H9 (cell line): ENCODE measurements at regions not wholly inside any gene's neighbourhood (a gene's known extent, or its start where the extent isn't known, plus 50 kb on each side); places are given as distances from the start of the nearest gene placed in this dataset.

Experiments
- DNase-seq: peaks from one replicate; pipeline ENCODE4 v3.0.0-alpha.2; 2017
- H2AFZ ChIP-seq: one replicate; pipeline ENCODE4 v1.6.1; 2013; ENCODE audit warnings: mild to moderate bottlenecking, low read length, control low read depth, moderate library complexity
- H2AK5ac ChIP-seq: 2 replicates; pipeline ENCODE4 v1.6.1; 2013; ENCODE audit warnings: low read length, control low read depth, mixed read lengths; ENCODE audit not compliant: insufficient read length
- H2BK120ac ChIP-seq: one replicate; pipeline ENCODE4 v1.6.1; 2013; ENCODE audit warnings: low read depth, mild to moderate bottlenecking, low read length, control low read depth, inconsistent platforms; ENCODE audit not compliant: poor library complexity, severe bottlenecking
- H2BK12ac ChIP-seq: 2 replicates; pipeline ENCODE4 v1.6.1; 2013; ENCODE audit warnings: low read length, control low read depth, mixed read lengths, low read depth; ENCODE audit not compliant: insufficient read length
- H2BK15ac ChIP-seq: 2 replicates; pipeline ENCODE4 v1.6.1; 2013; ENCODE audit warnings: low read depth, low read length, control low read depth
- H2BK20ac ChIP-seq: one replicate; pipeline ENCODE4 v1.6.1; 2013; ENCODE audit warnings: low read depth, mild to moderate bottlenecking, low read length, control low read depth, inconsistent platforms; ENCODE audit not compliant: poor library complexity, severe bottlenecking
- H2BK5ac ChIP-seq: 2 replicates; pipeline ENCODE4 v1.6.1; 2013; ENCODE audit warnings: low read length, control low read depth, mixed read lengths; ENCODE audit not compliant: insufficient read length
- H3K14ac ChIP-seq: 2 replicates; pipeline ENCODE4 v1.6.1; 2013; ENCODE audit warnings: low read length, control low read depth; ENCODE audit not compliant: insufficient read depth
- H3K18ac ChIP-seq: 2 replicates; pipeline ENCODE4 v1.6.1; 2013; ENCODE audit warnings: low read depth, mild to moderate bottlenecking, mixed read lengths, low read length, control low read depth; ENCODE audit not compliant: insufficient read length
- H3K23ac ChIP-seq: 2 replicates; pipeline ENCODE4 v1.6.1; 2013; ENCODE audit warnings: low read length, control low read depth, mixed read lengths, low read depth; ENCODE audit not compliant: insufficient read length
- H3K23me2 ChIP-seq: 2 replicates; pipeline ENCODE4 v1.6.1; 2013; ENCODE audit warnings: low read depth, mild to moderate bottlenecking, mixed read lengths, low read length, control low read depth; ENCODE audit not compliant: insufficient read length, poor library complexity, severe bottlenecking
- H3K27ac ChIP-seq: 2 replicates; pipeline ENCODE4 v1.5.1; 2013; ENCODE audit warnings: low read length, control low read depth, mixed read lengths, low read depth; ENCODE audit not compliant: insufficient read length
- H3K27me3 ChIP-seq: 2 replicates; pipeline ENCODE4 v1.6.1; 2013; ENCODE audit warnings: low read length, control low read depth, inconsistent platforms; ENCODE audit not compliant: insufficient read depth
- H3K4ac ChIP-seq: 2 replicates; pipeline ENCODE4 v1.6.1; 2013; ENCODE audit warnings: low read depth, mild to moderate bottlenecking, control low read depth, inconsistent platforms, low read length, moderate library complexity
- H3K4me1 ChIP-seq: 2 replicates; pipeline ENCODE4 v1.6.1; 2013; ENCODE audit warnings: low read length, control low read depth, inconsistent platforms; ENCODE audit not compliant: insufficient read depth
- H3K4me2 ChIP-seq: 2 replicates; pipeline ENCODE4 v1.6.1; 2013; ENCODE audit warnings: low read length, control low read depth, mixed read lengths; ENCODE audit not compliant: insufficient read length, insufficient read depth
- H3K56ac ChIP-seq: 2 replicates; pipeline ENCODE4 v1.6.1; 2013; ENCODE audit warnings: low read depth, mild to moderate bottlenecking, mixed read lengths, low read length, control low read depth; ENCODE audit not compliant: insufficient read length
- H3K79me1 ChIP-seq: 2 replicates; pipeline ENCODE4 v1.6.1; 2013; ENCODE audit warnings: low read depth, mild to moderate bottlenecking, moderate library complexity, low read length, control low read depth, inconsistent platforms; ENCODE audit not compliant: insufficient read depth, poor library complexity, severe bottlenecking
- H3K79me2 ChIP-seq: 2 replicates; pipeline ENCODE4 v1.6.1; 2013; ENCODE audit warnings: low read length, control low read depth, inconsistent platforms; ENCODE audit not compliant: insufficient read depth
- H3K9ac ChIP-seq: 2 replicates; pipeline ENCODE4 v1.6.1; 2013; ENCODE audit warnings: low read length, control low read depth, mixed read lengths; ENCODE audit not compliant: insufficient read length; ENCODE audit errors: extremely low read depth
- H3K9me3 ChIP-seq: one replicate; pipeline ENCODE4 v1.6.1; 2013; ENCODE audit warnings: low read depth, low read length, inconsistent platforms; ENCODE audit not compliant: control insufficient read depth
- H3T11ph ChIP-seq: one replicate; pipeline ENCODE4 v1.6.1; 2013; ENCODE audit warnings: mild to moderate bottlenecking, low read length, control low read depth, inconsistent platforms
- H4K20me1 ChIP-seq: one replicate; pipeline ENCODE4 v1.6.1; 2013; ENCODE audit not compliant: control insufficient read depth, insufficient read length, insufficient read depth
- H4K5ac ChIP-seq: 2 replicates; pipeline ENCODE4 v1.6.1; 2013; ENCODE audit warnings: low read depth, mild to moderate bottlenecking, mixed read lengths, low read length, control low read depth; ENCODE audit not compliant: insufficient read length
- H4K8ac ChIP-seq: replicated peaks from 2 replicates; pipeline ENCODE4 v1.6.1; 2013; ENCODE audit warnings: low read length, control low read depth, mixed read lengths, low read depth; ENCODE audit not compliant: insufficient read length
- H4K91ac ChIP-seq: 2 replicates; pipeline ENCODE4 v1.6.1; 2013; ENCODE audit warnings: low read depth, mild to moderate bottlenecking, moderate library complexity, mixed read lengths, low read length, control low read depth; ENCODE audit not compliant: insufficient read length
- H3K27ac Mint-ChIP-seq, 3 experiments: 2 replicates in 2 of 3; 3 replicates in 1 of 3; pipeline ENCODE4 v1.8.0; 2020 to 2021; ENCODE audit warnings: mixed read lengths in 3 of 3, mild to moderate bottlenecking in 1 of 3, moderate library complexity in 1 of 3
- H3K27me3 Mint-ChIP-seq: 2 replicates; pipeline ENCODE4 v1.8.0; 2021; ENCODE audit warnings: low read depth, mild to moderate bottlenecking, moderate library complexity, mixed read lengths
- H3K36me3 Mint-ChIP-seq, 3 experiments: 2 replicates in 2 of 3; 3 replicates in 1 of 3; pipeline ENCODE4 v1.8.0; 2020 to 2021; ENCODE audit warnings: low read depth in 3 of 3, mixed read lengths in 3 of 3; ENCODE audit not compliant: insufficient read depth in 1 of 3
- H3K4me1 Mint-ChIP-seq, 2 experiments: 2 replicates each; pipeline ENCODE4 v1.8.0; 2020; ENCODE audit warnings: mixed read lengths in 2 of 2
- H3K4me3 Mint-ChIP-seq, 2 experiments: 2 replicates in 1 of 2; 3 replicates in 1 of 2; pipeline ENCODE4 v1.8.0; 2020 to 2021; ENCODE audit warnings: mild to moderate bottlenecking in 2 of 2, mixed read lengths in 2 of 2, moderate library complexity in 1 of 2
- H3K9me3 Mint-ChIP-seq, 2 experiments: 2 replicates in 1 of 2; 3 replicates in 1 of 2; pipeline ENCODE4 v1.8.0; 2020; ENCODE audit warnings: mild to moderate bottlenecking in 2 of 2, mixed read lengths in 2 of 2, moderate library complexity in 1 of 2
- CTCF ChIP-seq: fragments of 200-600 bp; sonication (generic); conservative IDR thresholded peaks from 3 replicates; pipeline ENCODE4 v1.8.0; 2021; ENCODE audit warnings: antibody characterized with exemption, mild to moderate bottlenecking
- WGBS: extraction: QIAGEN DNeasy Blood & Tissue Kit; methylation state at CpG from one replicate; pipeline ENCODE4 v1.1.7; 2013; ENCODE audit warnings: missing lambda C conversion rate, low lambda C conversion rate, mixed read lengths; ENCODE audit not compliant: insufficient read length; ENCODE audit errors: extremely low coverage; 5-methylcytosine and 5-hydroxymethylcytosine counted together

- Mint-ChIP-seq H3K9me3 (no peaks in the 10 kb centered on the region), H3K4me3 (no peak overlapping the region), H3K27me3 (peaks cover 6% of the 10 kb centered on the region), H3K27ac (no peak overlapping the region), H3K36me3 (no peaks in the 10 kb centered on the region), H3K4me1 (peaks cover 0 to 3% of the 10 kb centered on the region in 2 experiments; a peak in 2 of 4 replicates)
- WGBS, result no CpG with 5 or more reads among the region's 5 CpGs
- Histone ChIP-seq H4K20me1 (no peaks in the 10 kb centered on the region), H3K4ac (no peak overlapping the region), H3K27me3 (no peaks in the 10 kb centered on the region; the same call in 1 of the 2 replicates), H3K27ac (no peak overlapping the region), H2BK12ac (no peak overlapping the region), H4K91ac (no peak overlapping the region), H3K79me2 (no peaks in the 10 kb centered on the region), H4K5ac (no peak overlapping the region), H3K9ac (no peak overlapping the region), H3K79me1 (no peaks in the 10 kb centered on the region), H3K9me3 (no peaks in the 10 kb centered on the region), H4K8ac (no peak overlapping the region), H2AFZ (no peak overlapping the region), H2BK120ac (no peak overlapping the region), H3K14ac (no peak overlapping the region), H2AK5ac (no peak overlapping the region), H3K4me1 (no peaks in the 10 kb centered on the region), H3K23me2 (no peaks in the 10 kb centered on the region), H3K56ac (no peak overlapping the region), H2BK5ac (no peak overlapping the region), H3K18ac (no peak overlapping the region), H3K23ac (no peak overlapping the region), H3K4me2 (no peak overlapping the region), H2BK15ac (no peak overlapping the region), H3T11ph (no peak overlapping the region), H2BK20ac (no peak overlapping the region)
- DNase-seq, result no peak
- no peak for TF ChIP-seq CTCF
Measured at GRCh38 chr13:30026909-30027308, 176.5 kb upstream of the UBL3 start.
